Upper lobe of right lung (tissue), 1 donor: ENCODE measurements at regions not wholly inside any gene's neighbourhood (a gene's known extent, or its start where the extent isn't known, plus 50 kb on each side); places are given as distances from the start of the nearest gene placed in this dataset.

Source experiments
- ATAC-seq: fragments of 200-7000 bp; cut with Tn5 transposase; one replicate; pipeline ENCODE4 v1.9.1; 2020; ENCODE audit warnings: mild to moderate bottlenecking, moderate library complexity
- DNase-seq: peaks from one replicate; pipeline ENCODE4 v3.0.0-alpha.2; 2020
- H3K27ac ChIP-seq: fragments of 200-600 bp; one replicate; pipeline ENCODE4 v1.8.0; 2022
- H3K27me3 ChIP-seq: fragments of 200-600 bp; one replicate; pipeline ENCODE4 v1.8.0; 2022; ENCODE audit warnings: mild to moderate bottlenecking
- H3K36me3 ChIP-seq: fragments of 200-600 bp; one replicate; pipeline ENCODE4 v1.8.0; 2022
- H3K4me1 ChIP-seq: fragments of 200-600 bp; one replicate; pipeline ENCODE4 v1.8.0; 2022
- H3K4me3 ChIP-seq: fragments of 200-600 bp; one replicate; pipeline ENCODE4 v1.8.0; 2022; ENCODE audit warnings: mild to moderate bottlenecking
- H3K9me3 ChIP-seq: fragments of 200-600 bp; one replicate; pipeline ENCODE4 v1.8.0; 2022
- CTCF ChIP-seq: fragments of 200-600 bp; IDR thresholded peaks from one replicate; pipeline ENCODE4 v1.8.0; 2022; ENCODE audit warnings: antibody characterized with exemption
- intact Hi-C: fragments of 100-400 bp; cut with DNase I; formaldehyde crosslinking; loops from one replicate; pipeline ENCODE4 v1.11.0; 2022
- donor health status: DM: no; HTN: yes; CAD: no; lungs with severe emphysema.

DNA sequence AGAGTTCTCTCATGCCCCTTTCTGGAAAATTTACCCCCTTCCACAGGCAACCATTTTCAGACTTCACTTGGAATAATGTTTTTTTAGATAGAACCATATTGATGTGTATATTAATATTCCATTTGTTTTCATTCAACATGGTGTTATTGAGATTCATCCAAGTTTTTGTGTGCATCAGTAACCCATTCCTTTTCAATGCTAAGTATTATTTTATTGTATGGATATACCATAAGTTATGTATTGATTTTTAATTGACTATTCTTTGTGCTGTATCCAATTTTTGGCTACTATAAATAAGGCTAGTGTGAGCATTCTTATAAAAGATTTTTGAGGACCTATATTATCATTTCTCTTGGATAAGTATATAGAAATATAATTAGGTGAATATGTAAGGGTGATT lies 1025.7 kb downstream of the GRM8 start:
- intact Hi-C loops, result no loop called here
- no peaks in the 10 kb centered on the region for H3K36me3 ChIP-seq
- no peak for ATAC-seq
- H3K4me1 ChIP-seq, result no peaks in the 10 kb centered on the region
- no peak for DNase-seq
- no peak overlapping the region for H3K4me3 ChIP-seq
- no peaks in the 10 kb centered on the region for H3K27me3 ChIP-seq
- H3K27ac ChIP-seq, result no peak overlapping the region
- no peak for TF ChIP-seq CTCF
- no peaks in the 10 kb centered on the region for H3K9me3 ChIP-seq

DNA sequence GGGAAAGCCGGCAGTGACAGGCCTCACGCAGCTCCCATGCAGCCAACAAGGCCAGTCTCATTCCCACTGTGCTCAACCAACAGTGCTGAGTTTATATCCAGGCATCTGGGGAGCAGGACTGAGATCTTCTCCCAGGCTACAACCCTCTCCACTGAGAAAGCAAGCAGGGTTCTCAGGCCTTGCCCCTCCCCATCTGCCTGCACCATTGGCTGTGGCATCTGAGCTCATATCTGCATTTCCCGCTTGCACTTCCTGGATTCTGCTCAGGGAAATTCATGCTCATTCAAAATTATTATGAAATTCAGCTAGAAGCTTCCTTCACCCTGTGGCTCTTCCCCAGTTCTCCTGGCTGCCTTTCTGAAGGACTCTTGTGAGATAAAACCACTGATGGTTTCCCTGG lies 1029.0 kb downstream of the GRM8 start:
- H3K27ac ChIP-seq, result no peak overlapping the region
- ATAC-seq (no peak), DNase-seq (no peak)
- H3K4me1 ChIP-seq, result no peaks in the 10 kb centered on the region
- intact Hi-C loops, result no loop called here
- H3K36me3 ChIP-seq, result no peaks in the 10 kb centered on the region
- no peaks in the 10 kb centered on the region for H3K9me3 ChIP-seq
- H3K27me3 ChIP-seq, result no peaks in the 10 kb centered on the region
- H3K4me3 ChIP-seq, result no peak overlapping the region
- no peak for TF ChIP-seq CTCF

- Histone ChIP-seq H3K9me3 (no peaks in the 10 kb centered on the region), H3K36me3 (no peaks in the 10 kb centered on the region), H3K27ac (no peak overlapping the region), H3K27me3 (no peaks in the 10 kb centered on the region), H3K4me1 (no peaks in the 10 kb centered on the region), H3K4me3 (no peak overlapping the region)
- ATAC-seq (no peak), DNase-seq (no peak)
- intact Hi-C loops, result no loop called here
- no peak for TF ChIP-seq CTCF
Measured at GRCh38 chr7:126222782-126223181, 1030.0 kb downstream of the GRM8 start.

DNA sequence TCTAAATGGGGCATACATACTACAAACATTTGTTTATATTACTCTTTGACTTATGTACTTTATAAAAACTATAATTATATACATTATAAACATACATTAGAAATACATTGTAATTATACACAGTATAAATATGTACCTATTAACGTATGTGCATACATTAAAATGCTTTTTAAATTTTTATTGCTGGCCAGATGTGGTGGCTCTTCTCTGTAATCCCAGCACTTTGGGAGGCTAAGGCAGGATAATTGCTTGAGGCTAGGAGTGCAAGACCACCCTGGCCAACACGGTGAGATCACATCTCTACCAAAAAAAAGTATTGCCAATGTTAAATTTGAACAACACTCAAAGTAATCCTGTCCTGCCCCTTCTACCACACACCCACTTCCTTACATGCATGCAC lies 1037.0 kb downstream of the GRM8 start:
- Histone ChIP-seq H3K4me1 (no peaks in the 10 kb centered on the region), H3K27ac (no peak overlapping the region), H3K4me3 (no peak overlapping the region), H3K36me3 (no peaks in the 10 kb centered on the region), H3K27me3 (no peaks in the 10 kb centered on the region), H3K9me3 (no peaks in the 10 kb centered on the region)
- ATAC-seq (no peak), DNase-seq (no peak)
- intact Hi-C loops, result no loop called here
- TF ChIP-seq CTCF, result no peak

DNA sequence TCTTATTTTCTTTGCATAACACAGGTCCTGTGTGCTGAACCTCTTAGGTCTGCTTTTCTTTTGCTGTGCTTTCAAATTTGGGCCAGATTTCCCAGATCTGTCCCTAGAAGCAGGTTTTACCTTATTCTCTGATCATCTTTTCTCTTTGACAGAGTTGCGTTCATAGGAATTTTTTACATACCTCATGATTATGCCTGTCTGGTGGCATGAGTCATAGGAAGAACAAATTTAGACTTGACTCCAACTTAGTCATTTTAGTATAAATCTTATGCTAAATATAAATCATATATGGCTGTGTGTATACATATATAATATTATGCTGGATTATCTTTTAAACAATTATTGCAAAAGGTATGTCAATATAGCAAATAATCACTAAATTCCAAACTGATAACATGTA lies 1038.9 kb downstream of the GRM8 start:
- Histone ChIP-seq H3K27me3 (no peaks in the 10 kb centered on the region), H3K36me3 (no peaks in the 10 kb centered on the region), H3K4me1 (no peaks in the 10 kb centered on the region), H3K4me3 (no peak overlapping the region), H3K27ac (no peak overlapping the region), H3K9me3 (no peaks in the 10 kb centered on the region)
- TF ChIP-seq CTCF, result no peak
- no peak for DNase-seq
- ATAC-seq, result no peak
- intact Hi-C loops, result no loop called here

GRCh38 chr7:126211875-126212274 lies 1040.9 kb downstream of the GRM8 start:
- no peak for ATAC-seq
- no peaks in the 10 kb centered on the region for H3K27me3 ChIP-seq
- no peaks in the 10 kb centered on the region for H3K36me3 ChIP-seq
- no peak overlapping the region for H3K27ac ChIP-seq
- no peak for TF ChIP-seq CTCF
- intact Hi-C loops, result no loop called here
- DNase-seq, result no peak
- H3K4me1 ChIP-seq, result no peaks in the 10 kb centered on the region
- H3K9me3 ChIP-seq, result no peaks in the 10 kb centered on the region
- H3K4me3 ChIP-seq, result no peak overlapping the region
